ENCODE measurements at regions not wholly inside any gene's neighbourhood (a gene's known extent, or its start where the extent isn't known, plus 50 kb on each side); places are given as distances from the start of the nearest gene placed in this dataset.

DNA sequence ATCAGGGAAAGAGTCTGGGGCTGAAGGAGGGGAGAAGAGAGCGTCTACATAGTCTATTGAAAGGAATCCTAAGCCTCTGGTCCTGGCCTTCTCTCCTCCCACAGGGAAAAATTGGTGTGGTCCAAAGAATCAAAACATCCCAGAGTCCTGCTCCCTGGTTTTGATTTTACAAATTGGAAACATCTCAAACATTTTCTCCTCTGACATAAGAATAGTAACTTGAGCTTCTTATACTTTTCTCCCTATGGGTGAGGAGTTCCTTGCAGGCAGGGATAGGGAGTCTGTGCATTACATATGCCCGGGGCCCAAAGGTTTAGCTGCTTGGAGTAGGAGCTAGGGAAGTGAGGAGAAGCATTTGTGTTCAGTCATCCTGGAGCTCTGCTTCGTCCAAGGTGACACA is 120.0 kb upstream of the GGTLC1 start:
- H3K4me3 ChIP-seq (replicated peaks; ENCODE audit: low read depth, low read length): no peak overlapping the region
- TF ChIP-seq, protein P1, sequence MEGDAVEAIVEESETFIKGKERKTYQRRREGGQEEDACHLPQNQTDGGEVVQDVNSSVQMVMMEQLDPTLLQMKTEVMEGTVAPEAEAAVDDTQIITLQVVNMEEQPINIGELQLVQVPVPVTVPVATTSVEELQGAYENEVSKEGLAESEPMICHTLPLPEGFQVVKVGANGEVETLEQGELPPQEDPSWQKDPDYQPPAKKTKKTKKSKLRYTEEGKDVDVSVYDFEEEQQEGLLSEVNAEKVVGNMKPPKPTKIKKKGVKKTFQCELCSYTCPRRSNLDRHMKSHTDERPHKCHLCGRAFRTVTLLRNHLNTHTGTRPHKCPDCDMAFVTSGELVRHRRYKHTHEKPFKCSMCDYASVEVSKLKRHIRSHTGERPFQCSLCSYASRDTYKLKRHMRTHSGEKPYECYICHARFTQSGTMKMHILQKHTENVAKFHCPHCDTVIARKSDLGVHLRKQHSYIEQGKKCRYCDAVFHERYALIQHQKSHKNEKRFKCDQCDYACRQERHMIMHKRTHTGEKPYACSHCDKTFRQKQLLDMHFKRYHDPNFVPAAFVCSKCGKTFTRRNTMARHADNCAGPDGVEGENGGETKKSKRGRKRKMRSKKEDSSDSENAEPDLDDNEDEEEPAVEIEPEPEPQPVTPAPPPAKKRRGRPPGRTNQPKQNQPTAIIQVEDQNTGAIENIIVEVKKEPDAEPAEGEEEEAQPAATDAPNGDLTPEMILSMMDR (IDR thresholded peaks at IDR 0.05; ENCODE audit: low read depth, low read length, missing control alignments): no peak
- no peak for DNase-seq (ENCODE audit: extremely low read depth, low read depth)

DNA sequence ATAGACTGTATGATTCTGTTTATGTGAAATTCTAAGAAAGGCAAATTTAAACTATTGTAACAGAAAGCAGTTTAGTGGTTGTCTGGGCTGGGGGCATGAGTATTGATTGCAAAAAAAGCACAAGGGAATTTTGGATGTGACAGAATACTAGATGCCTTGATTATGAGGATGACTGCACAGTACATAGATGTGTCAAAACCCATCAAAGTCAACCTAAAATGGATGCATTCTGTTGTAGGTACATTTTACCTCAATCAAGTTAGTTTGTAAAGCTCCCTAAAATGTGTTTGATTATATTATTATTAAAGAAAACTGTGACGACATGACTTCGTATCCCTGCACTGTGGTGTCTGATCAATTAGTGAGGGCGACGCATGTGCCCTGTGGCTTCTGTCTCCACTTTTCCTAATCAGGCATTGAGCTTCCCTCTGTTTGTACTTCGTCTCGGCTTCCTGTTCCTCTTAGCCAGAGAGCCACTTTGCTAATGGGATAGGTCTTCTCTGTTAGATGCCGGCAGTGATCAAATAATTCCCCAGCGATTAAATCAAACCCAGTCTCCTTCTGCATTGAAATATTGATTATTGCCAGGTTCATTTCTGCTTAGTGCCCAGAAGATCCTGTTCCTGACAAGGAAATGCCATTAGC is 118.3 kb upstream of the GGTLC1 start:
- TF ChIP-seq, protein P1 (IDR thresholded peaks at IDR 0.05; ENCODE audit: low read depth, low read length, missing control alignments): no peak
- DNase-seq (ENCODE audit: extremely low read depth, low read depth): no peak
- H3K4me3 ChIP-seq (replicated peaks; ENCODE audit: low read depth, low read length): no peak overlapping the region

- no peak for DNase-seq (ENCODE audit: extremely low read depth, low read depth)
- H3K4me3 ChIP-seq (replicated peaks; ENCODE audit: low read depth, low read length): no peak overlapping the region
- TF ChIP-seq, protein P1 (IDR thresholded peaks at IDR 0.05; ENCODE audit: low read depth, low read length, missing control alignments): no peak
Measured at GRCh38 chr20:24106150-24106800, 117.7 kb upstream of the GGTLC1 start.

DNA sequence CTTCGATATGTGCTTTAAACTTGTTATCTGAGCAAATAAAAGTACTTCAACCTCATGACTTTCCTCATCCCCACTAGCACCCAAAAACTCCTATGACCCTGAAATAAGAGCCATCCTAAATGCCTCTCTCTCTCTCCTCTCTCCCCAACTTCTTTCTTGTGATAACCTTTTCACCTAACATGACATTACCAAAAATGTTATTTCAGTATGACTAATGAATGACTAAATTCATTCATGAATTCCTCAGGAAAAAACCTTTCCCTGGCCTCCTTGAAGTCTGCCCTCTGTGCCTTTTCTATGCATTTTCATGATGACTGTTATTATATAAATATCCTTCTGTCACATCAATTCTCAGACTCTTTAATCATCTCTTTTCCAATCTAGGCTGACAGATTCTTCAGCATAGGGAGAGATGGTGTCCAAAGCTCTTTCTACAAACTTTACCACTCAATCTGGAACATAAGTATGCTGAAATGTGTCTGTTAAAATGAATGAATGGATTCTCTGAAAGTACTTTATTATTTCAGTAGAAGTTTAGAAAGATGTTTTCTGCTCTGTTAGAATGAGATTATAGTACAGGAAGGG is 114.3 kb upstream of the GGTLC1 start:
- no peak overlapping the region for H3K4me3 ChIP-seq (replicated peaks; ENCODE audit: low read depth, low read length)
- no peak for DNase-seq (ENCODE audit: extremely low read depth, low read depth)
- TF ChIP-seq, protein P1 (IDR thresholded peaks at IDR 0.05; ENCODE audit: low read depth, low read length, missing control alignments): no peak

DNA sequence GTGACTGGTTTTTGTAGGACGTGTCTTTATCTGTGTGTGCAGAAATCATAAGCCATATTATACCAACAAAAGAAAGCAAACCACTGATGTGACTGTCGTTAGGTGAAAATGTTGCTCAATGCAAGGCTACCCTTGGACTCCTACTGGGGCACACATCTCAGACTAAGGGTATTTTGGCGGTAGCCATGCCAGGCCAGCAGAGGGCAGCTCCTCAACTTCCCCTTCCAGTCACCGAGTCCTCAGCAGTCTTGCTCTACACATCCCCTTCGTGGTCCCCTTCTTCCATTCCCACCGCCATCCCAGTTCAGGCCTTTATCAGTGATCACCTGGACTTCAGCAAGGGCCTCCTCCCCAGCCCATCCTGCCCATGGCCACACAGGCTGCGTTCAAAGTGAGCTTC is 113.7 kb upstream of the GGTLC1 start:
- no peak for DNase-seq (ENCODE audit: extremely low read depth, low read depth)
- no peak overlapping the region for H3K4me3 ChIP-seq (replicated peaks; ENCODE audit: low read depth, low read length)

DNA sequence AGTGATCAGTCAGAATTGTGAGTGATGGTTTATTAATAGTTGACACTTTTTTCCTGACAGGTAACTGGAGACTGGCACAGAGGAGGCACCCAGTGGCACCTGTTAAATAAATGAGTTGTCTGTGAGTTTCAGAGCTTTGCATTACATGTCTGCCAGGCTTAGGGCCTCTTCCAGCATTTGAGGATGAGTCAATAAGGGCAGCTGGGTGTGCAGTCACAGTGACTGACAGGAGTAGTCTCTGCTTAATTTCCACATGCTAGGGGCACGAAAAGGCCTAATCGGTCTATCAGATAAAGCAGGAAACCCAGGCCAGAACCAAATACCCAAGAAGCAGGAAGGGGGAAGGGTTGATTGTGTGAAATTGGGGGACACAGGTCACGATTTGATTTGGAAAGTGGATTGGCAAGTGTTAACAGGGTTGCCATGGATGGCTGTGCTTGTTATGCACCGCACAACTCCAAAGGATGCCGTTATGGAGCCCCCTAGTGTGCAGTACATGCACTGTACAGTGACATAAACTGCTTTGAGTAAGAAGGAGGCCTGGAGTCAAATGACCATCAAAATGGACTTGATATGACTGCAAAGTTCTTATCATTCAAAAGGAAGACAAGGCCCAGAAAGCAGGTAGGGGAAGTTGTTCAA is 111.9 kb upstream of the GGTLC1 start:
- TF ChIP-seq, protein P1 (IDR thresholded peaks at IDR 0.05; ENCODE audit: low read depth, low read length, missing control alignments): peak; percentile 64
- peak; percentile 5 for DNase-seq (ENCODE audit: extremely low read depth, low read depth)
- no peak overlapping the region for H3K4me3 ChIP-seq (replicated peaks; ENCODE audit: low read depth, low read length)

More for the DNA sequence above, 113.7 kb upstream of the GGTLC1 start:
- TF ChIP-seq, protein P1 (IDR thresholded peaks at IDR 0.05; ENCODE audit: low read depth, low read length, missing control alignments): peak; percentile 27
